GM13976 (cell line): ENCODE measurements at regions not wholly inside any gene's neighbourhood (a gene's known extent, or its start where the extent isn't known, plus 50 kb on each side); places are given as distances from the start of the nearest gene placed in this dataset.

ENCODE experiments used
- DNase-seq: peaks from one replicate; pipeline ENCODE4 v3.0.0; 2012; ENCODE audit warnings: low spot score
- CTCF ChIP-seq: IDR thresholded peaks from 2 replicates; pipeline ENCODE4 v1.5.1; 2012; ENCODE audit warnings: borderline replicate concordance, mild to moderate bottlenecking; ENCODE audit not compliant: insufficient read depth; ENCODE audit errors: extremely low read depth, missing control alignments, control extremely low read depth
- in situ Hi-C: fragments of 300-500 bp; cut with MboI; formaldehyde crosslinking; loops from one replicate; pipeline ENCODE4 v1.12.0; 2022; ENCODE audit warnings: low sequenced_read_pairs, mixed read lengths, inconsistent platforms; ENCODE audit not compliant: unreplicated experiment

DNA sequence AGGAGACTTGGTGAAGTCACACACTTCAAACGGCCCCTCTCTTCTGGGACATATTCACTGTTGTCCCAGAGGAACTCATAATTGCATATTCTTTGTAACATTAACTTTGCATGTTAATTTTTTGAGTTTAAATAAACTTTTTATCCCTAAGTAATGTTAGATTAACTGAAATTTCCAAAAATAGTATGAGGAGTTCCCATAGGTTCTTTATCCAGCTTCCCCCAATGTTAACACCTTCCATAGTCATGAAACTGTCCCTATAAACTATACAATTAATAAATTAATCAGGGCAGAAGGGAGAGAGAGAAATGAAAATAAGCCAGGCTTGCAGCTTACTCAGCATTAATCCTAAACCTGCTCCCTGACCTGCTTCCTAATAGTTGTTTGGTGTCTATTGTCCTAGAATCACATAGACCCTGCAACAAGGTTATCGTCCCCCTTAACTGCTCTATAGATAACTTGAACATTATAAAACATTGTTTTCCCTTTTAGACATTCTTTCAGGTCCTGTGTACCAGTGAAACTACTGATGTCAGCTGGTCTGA, 589.8 kb upstream of the CDH5 start:
- no peak for DNase-seq
- in situ Hi-C loops: no loop called here
- TF ChIP-seq CTCF: no peak

DNA sequence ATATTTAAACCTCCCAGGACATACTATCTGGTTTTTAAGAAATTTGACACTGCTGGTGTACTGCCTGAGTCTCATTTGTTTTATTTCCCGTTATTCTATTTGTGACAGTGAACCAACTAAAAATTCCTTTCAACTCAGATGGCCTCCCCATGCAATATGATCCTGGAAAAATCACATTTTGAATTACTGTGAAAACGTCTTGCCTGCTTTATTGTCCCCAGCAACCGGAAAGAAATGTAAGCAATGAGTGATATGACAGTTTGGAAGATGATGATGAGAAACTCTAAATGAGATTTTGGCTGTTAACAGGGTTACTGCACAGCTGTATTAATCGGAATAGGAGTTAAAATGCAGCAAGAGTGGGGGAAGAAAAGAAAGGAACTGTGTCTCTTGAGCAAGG, 590.7 kb upstream of the CDH5 start:
- in situ Hi-C loops: no loop called here
- TF ChIP-seq CTCF: no peak
- no peak for DNase-seq

GRCh38 chr16:65774350-65774749, 592.1 kb upstream of the CDH5 start:
- DNase-seq: no peak
- no peak for TF ChIP-seq CTCF
- in situ Hi-C loops: no loop called here

DNA sequence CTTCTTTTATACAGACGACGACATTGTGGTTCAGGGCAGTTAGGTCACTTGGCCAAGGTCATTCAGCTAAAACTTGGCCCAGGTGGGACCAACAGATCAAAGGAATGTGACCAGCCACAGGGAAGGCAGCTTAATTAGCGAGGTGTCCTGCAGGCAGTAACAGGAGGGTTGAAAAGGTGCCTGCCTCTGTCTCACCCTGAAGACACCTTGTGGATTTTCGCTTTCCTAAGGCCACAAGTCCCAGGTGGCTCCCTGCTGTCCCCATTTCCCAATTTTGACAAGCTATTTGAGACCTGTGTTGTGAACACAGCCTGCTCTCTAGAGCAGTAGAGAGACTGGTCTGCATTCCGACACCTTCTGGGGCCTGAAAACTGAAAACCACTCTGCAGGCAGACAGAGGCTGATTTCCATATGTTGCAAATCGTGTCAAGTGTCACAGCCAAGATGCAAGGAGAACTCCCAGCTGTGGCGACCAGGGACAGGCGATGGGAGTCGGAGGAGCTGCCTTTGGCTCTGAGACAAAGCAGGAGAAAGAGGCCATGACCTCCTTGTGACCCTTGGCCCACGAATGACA, 593.1 kb upstream of the CDH5 start:
- in situ Hi-C loops: no loop called here
- DNase-seq: no peak
- TF ChIP-seq CTCF: no peak

GRCh38 chr16:65772134-65772732, 594.3 kb upstream of the CDH5 start:
- no peak for TF ChIP-seq CTCF
- in situ Hi-C loops: no loop called here
- no peak for DNase-seq

DNA sequence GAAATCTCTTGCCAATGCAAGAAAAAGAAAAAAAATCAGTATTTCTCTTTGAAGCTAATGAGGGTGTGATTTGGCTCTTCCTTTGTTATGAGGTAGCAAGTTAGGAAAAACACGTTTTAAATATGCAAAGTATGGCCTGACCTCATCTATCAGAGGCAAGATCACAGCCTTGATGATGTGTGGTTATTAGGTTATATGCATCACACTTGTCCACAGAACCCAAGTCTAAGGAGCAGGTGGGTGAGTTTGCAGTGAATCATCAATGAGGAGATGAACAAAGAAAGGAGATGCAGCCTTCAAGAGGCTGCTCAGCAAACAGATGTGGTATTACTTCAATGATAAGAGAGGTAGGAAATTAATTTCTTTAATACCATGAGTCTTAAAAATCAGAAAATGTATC, 594.8 kb upstream of the CDH5 start:
- no peak for DNase-seq
- in situ Hi-C loops: no loop called here
- no peak for TF ChIP-seq CTCF
